EL (cell line): ENCODE measurements at regions not wholly inside any gene's neighbourhood (a gene's known extent, or its start where the extent isn't known, plus 50 kb on each side); places are given as distances from the start of the nearest gene placed in this dataset.

Experiments
- DNase-seq: peaks from one replicate; pipeline ENCODE4 v3.0.0-alpha.2; 2016

DNA sequence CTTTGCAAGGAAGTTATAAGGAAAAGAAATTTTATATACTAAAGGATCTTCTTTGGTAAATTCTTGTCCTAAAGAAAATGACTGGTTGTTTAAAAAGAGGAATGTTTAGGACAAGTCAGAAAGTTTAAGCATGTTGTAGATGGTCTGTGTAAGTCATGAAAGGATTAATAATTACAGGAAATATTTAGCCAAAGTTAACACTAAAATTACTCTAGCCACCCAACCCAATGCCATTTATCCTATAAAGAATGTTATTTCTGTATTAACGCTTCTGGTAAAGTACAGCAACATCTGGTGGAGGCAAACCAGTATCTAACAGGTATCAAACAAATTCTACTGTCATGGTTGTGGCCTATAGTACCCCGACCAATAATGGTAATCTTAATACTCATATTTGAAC lies 546.9 kb upstream of the PKDCC start:
- DNase-seq, result no peak

- no peak for DNase-seq
Measured at GRCh38 chr2:41502752-41503151, 545.1 kb upstream of the PKDCC start.

- no peak for DNase-seq
Measured at GRCh38 chr2:41504532-41504931, 543.3 kb upstream of the PKDCC start.

DNA sequence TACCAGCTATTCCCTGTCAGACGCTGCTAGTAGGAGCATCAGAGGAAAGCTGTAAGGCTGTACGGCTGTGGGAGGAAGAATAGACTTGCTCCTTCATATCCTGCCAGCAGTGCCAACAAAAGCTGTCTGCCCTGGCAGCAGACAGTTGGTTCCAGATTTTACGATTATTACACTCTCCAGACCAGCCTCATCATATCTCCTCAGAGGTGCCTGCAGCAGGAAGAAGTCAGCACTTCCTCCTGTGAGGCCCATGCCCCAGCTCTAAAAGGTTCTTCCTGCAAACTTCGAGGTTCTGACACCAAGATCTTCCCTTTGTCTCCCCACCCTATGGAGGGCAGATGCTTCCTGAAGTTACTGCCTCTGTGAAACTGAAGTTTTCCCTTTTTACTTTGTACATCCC lies 537.7 kb upstream of the PKDCC start:
- no peak for DNase-seq

GRCh38 chr2:41521211-41521610 lies 526.6 kb upstream of the PKDCC start:
- DNase-seq, result no peak

- DNase-seq, result no peak
Measured at GRCh38 chr2:41527525-41528323, 520.1 kb upstream of the PKDCC start.

GRCh38 chr2:41535575-41535974 lies 512.2 kb upstream of the PKDCC start:
- no peak for DNase-seq

DNA sequence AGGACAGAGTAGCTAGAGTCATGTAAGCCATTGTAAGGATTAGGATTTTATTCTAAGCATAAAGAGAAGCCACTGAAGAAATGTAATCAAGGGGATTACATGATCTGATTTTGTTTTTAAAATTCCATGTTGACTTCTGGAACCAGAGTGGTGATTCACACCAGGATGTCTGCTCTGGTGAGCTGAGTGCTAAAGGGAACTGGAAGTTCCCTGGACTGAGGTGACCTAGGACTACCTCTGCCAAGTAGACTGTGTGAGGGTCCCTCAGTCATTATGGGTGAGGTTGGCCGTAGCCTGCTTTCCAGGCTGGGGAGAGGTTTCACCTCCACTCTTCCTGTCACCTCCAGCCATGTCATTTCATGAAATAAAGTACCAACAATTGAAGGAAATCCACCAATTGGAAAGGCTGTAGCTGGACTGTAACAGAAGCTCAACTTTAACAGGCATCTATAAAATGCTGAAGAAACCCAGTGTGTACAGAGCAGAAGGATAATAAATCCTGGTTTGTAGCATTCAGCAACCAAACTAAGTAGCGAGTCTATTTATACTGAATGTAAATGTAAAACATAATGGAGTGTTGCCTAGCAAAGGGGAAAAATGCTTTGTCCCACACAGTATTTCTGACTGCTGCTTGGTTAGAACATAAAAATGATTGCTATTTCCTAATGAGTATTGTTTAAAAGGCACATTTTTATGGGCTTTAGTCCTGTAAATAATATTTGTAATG lies 507.4 kb upstream of the PKDCC start:
- DNase-seq, result no peak

DNA sequence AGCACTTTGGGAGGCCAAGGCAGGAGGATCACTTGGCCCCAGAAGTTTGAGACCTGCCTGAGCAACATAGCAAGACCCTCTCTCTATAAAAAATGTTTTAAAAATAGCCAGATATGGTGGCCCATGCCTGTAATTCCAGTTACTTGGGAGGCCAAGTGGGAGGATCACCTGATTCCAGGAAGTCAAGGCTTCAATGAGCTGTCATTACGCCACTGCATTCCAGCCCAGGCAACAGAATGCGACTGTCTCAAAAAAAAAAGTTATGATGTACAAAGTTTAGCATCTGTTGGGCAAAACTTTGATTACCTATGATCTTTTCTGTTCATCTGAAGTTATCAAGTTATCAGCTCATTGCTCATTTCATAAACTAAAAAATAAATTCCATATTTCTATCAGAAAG lies 504.1 kb upstream of the PKDCC start:
- no peak for DNase-seq

- DNase-seq, result no peak
Measured at GRCh38 chr2:41544709-41545108, 503.1 kb upstream of the PKDCC start.

DNA sequence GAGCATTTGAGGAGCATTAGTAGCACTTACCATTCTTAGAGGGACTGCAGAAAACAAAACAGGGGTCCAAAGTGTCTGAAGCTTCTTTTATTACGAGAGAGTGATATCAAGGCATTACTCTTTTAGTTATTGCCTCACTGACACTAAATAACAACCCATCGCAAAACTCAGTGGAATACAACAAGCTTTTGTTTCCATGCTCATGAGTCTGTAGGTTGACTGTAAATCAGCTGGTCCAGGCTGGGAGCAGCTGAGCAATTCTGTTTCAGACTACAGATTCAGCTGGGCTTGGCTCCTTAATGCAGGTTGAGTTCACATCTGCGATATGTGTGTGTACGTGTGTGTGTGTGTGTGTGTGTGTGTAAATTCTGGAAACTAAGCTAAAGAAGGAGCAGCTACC lies 501.8 kb upstream of the PKDCC start:
- DNase-seq, result no peak

GRCh38 chr2:41568648-41569047 lies 479.2 kb upstream of the PKDCC start:
- no peak for DNase-seq

GRCh38 chr2:41572154-41572553 lies 475.7 kb upstream of the PKDCC start:
- no peak for DNase-seq

GRCh38 chr2:41576423-41576822 lies 471.4 kb upstream of the PKDCC start:
- no peak for DNase-seq

GRCh38 chr2:41579806-41580205 lies 468.0 kb upstream of the PKDCC start:
- no peak for DNase-seq

- DNase-seq, result no peak
Measured at GRCh38 chr2:41580806-41581205, 467.0 kb upstream of the PKDCC start.

DNA sequence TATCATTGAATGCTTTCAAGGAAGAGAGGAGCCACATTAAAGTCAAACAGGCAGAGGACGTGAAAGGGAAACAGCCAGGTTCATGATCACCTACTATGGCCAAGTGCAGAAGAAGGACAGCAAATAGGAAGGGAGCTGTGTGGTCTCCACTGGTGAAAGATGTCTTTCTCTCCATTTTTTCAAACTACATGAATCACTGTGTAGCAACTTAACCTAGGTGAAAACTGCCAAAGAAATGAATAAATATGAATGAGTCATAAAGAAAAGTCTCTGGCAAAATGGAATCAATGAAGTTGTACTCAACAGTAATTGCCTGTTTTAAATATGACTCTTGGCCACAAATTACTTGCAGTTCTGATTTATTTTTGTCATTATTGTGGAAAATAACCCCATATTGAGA lies 452.6 kb upstream of the PKDCC start:
- no peak for DNase-seq

DNA sequence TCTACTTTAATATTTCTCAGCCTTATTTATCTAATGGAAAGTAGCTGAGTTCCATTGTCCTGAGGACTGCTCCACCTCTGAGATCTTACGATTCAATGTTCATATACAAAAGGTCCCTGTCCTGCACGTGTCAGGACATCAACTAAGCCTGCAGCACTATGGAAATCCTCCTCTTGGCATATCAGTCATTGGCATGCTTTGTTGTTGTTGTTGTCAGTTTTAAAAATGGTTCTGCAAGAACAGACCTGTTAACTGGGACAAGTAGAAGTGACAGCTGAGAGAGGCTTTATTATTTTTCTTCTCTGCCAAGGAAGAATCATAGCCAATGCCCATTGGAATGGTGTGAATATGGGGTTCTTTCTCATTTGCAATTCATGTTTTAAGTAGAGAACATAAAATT lies 450.1 kb upstream of the PKDCC start:
- no peak for DNase-seq

DNA sequence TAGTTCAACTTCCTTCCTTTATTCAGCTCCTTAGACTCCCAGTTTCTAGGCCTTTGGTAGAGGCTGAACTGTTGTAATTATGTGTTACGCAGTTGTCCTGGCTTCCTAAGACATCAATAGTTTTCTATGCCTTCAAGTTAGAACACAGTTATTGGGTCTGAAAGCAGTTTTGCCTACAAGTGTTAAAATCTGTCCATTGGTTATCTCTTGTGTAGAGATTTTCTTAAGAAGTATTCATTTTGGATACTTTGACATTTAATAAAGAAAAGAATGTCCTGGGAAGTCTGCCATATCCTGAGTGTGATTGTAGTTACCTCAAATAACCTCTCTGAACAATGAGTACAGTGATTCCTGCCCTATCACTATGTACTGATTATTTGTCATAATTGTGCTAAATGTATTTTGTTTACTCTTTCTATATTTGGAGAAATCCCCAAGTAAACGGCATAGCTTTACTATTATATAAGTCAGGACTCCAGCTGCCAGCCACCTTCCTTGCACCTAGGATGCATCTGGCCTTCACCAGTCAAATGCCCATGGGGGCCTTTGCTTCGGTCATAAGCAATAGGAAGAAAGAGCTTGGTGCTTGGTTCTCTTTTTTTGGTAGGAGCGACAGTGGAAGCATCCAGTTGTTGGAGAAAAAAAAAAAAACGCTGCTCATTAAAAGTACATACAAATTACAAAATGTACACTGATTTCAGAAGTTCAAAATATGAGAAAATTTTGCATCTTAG lies 449.5 kb upstream of the PKDCC start:
- no peak for DNase-seq

- DNase-seq, result no peak
Measured at GRCh38 chr2:41600460-41600859, 447.4 kb upstream of the PKDCC start.

DNA sequence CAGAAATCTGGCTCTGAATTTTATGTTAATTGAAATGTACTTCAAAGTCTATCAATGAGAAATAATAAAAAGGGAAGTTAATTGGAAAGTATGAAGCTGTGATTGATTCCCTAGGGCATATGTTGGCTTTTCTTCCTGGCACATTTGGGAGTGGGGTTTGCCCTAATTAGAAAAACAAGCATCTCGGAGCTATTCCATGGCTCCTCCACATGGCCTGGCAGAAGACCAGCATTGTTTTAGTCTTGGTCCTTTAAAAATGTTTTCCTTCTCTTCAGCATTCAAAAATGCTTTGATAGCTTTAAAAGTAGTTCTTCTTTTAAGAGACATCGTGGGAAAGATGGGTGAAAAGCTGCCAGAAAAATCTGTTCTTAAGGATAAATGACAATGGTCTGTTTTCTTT lies 445.5 kb upstream of the PKDCC start:
- no peak for DNase-seq

GRCh38 chr2:41605311-41605710 lies 442.5 kb upstream of the PKDCC start:
- no peak for DNase-seq

DNA sequence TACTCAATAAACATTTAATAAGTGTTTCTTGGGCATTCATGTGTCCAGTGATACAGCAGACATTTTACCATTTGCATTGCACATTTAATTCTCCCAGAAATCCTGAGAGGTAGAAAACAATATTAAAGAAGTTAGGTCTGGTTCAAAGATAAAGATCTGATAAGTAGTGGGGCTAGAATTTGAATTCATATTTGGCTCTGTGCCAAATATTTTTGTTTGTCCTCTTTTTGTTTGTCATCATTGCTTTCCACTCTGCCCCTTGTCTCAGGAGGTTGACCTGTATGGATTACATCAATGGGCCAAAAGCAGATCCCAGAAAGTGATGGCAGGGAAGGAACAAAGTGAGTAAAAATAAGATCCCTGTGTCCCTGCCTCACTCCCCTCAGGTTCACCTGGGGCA lies 441.9 kb upstream of the PKDCC start:
- DNase-seq, result no peak
